ENCODE measurements at regions not wholly inside any gene's neighbourhood (a gene's known extent, or its start where the extent isn't known, plus 50 kb on each side); places are given as distances from the start of the nearest gene placed in this dataset.
"Not testable (repeated sequence)": the region's sequence is repeated elsewhere in the genome, so short reads cannot be mapped to it uniquely, and the experiment has no call there.

- H3K4me1 Mint-ChIP-seq, H3K27ac Mint-ChIP-seq, H3K27me3 Mint-ChIP-seq, H3K4me3 Mint-ChIP-seq, H3K36me3 Mint-ChIP-seq, H3K9me3 Mint-ChIP-seq: not testable (repeated sequence)
Measured at GRCh38 chr9:40971773-40972172, 156.7 kb downstream of the FOXD4L6 start.

- not testable (repeated sequence) for H3K4me1 Mint-ChIP-seq
Measured at GRCh38 chr9:40970340-40970739, 158.1 kb downstream of the FOXD4L6 start.

GRCh38 chr9:40962461-40962860 lies 166.0 kb downstream of the FOXD4L6 start:
- not testable (repeated sequence) for H3K4me1 Mint-ChIP-seq, H3K27me3 Mint-ChIP-seq, H3K27ac Mint-ChIP-seq, H3K4me3 Mint-ChIP-seq, H3K9me3 Mint-ChIP-seq, H3K36me3 Mint-ChIP-seq

More at GRCh38 chr9:40970340-40970739, 158.1 kb downstream of the FOXD4L6 start:
- H3K36me3 Mint-ChIP-seq, H3K4me3 Mint-ChIP-seq, H3K27me3 Mint-ChIP-seq, H3K9me3 Mint-ChIP-seq, H3K27ac Mint-ChIP-seq: not testable (repeated sequence)

- H3K27ac Mint-ChIP-seq, H3K9me3 Mint-ChIP-seq, H3K27me3 Mint-ChIP-seq, H3K4me1 Mint-ChIP-seq, H3K4me3 Mint-ChIP-seq: not testable (repeated sequence)
- H3K36me3 Mint-ChIP-seq = peaks cover 15% of the 10 kb centered on the region
Measured at GRCh38 chr9:40951876-40952494, 176.5 kb downstream of the FOXD4L6 start.

- H3K4me1 Mint-ChIP-seq, H3K27me3 Mint-ChIP-seq, H3K27ac Mint-ChIP-seq, H3K4me3 Mint-ChIP-seq, H3K9me3 Mint-ChIP-seq, H3K36me3 Mint-ChIP-seq: not testable (repeated sequence)
Measured at GRCh38 chr9:40946228-40946627, 182.3 kb downstream of the FOXD4L6 start.

- H3K36me3 Mint-ChIP-seq, H3K4me1 Mint-ChIP-seq, H3K27ac Mint-ChIP-seq, H3K27me3 Mint-ChIP-seq, H3K4me3 Mint-ChIP-seq, H3K9me3 Mint-ChIP-seq: not testable (repeated sequence)
Measured at GRCh38 chr9:40942730-40943129, 185.8 kb downstream of the FOXD4L6 start.

GRCh38 chr9:40939888-40940209 lies 188.6 kb downstream of the FOXD4L6 start:
- H3K27ac Mint-ChIP-seq, H3K27me3 Mint-ChIP-seq, H3K4me3 Mint-ChIP-seq, H3K9me3 Mint-ChIP-seq, H3K4me1 Mint-ChIP-seq, H3K36me3 Mint-ChIP-seq: not testable (repeated sequence)

GRCh38 chr9:40939201-40939887 lies 189.1 kb downstream of the FOXD4L6 start:
- H3K36me3 Mint-ChIP-seq, H3K4me1 Mint-ChIP-seq, H3K27me3 Mint-ChIP-seq, H3K4me3 Mint-ChIP-seq, H3K9me3 Mint-ChIP-seq, H3K27ac Mint-ChIP-seq: not testable (repeated sequence)

- Mint-ChIP-seq H3K4me3 (no peak overlapping the region), H3K4me1 (no peaks in the 10 kb centered on the region), H3K36me3 (peaks cover 8% of the 10 kb centered on the region), H3K9me3 (peaks cover 8% of the 10 kb centered on the region), H3K27ac (no peak overlapping the region), H3K27me3 (no peaks in the 10 kb centered on the region)
Measured at GRCh38 chr9:40935336-40935735, 193.1 kb downstream of the FOXD4L6 start.

GRCh38 chr9:40934480-40934879 lies 194.0 kb downstream of the FOXD4L6 start:
- H3K27ac Mint-ChIP-seq, H3K4me3 Mint-ChIP-seq, H3K9me3 Mint-ChIP-seq, H3K36me3 Mint-ChIP-seq, H3K4me1 Mint-ChIP-seq, H3K27me3 Mint-ChIP-seq: not testable (repeated sequence)

GRCh38 chr9:40930426-40930825 lies 198.1 kb downstream of the FOXD4L6 start:
- not testable (repeated sequence) for H3K27me3 Mint-ChIP-seq, H3K9me3 Mint-ChIP-seq, H3K4me1 Mint-ChIP-seq, H3K36me3 Mint-ChIP-seq, H3K27ac Mint-ChIP-seq, H3K4me3 Mint-ChIP-seq

- H3K4me1 Mint-ChIP-seq, H3K36me3 Mint-ChIP-seq, H3K27ac Mint-ChIP-seq, H3K9me3 Mint-ChIP-seq, H3K4me3 Mint-ChIP-seq, H3K27me3 Mint-ChIP-seq: not testable (repeated sequence)
Measured at GRCh38 chr9:40929488-40929845, 199.0 kb downstream of the FOXD4L6 start.

GRCh38 chr9:40928803-40929487 lies 199.5 kb downstream of the FOXD4L6 start:
- H3K4me3 Mint-ChIP-seq = no peak overlapping the region
- peaks cover 2% of the 10 kb centered on the region for H3K9me3 Mint-ChIP-seq
- peaks cover 4% of the 10 kb centered on the region for H3K36me3 Mint-ChIP-seq
- H3K4me1 Mint-ChIP-seq = no peaks in the 10 kb centered on the region
- no peaks in the 10 kb centered on the region for H3K27me3 Mint-ChIP-seq
- no peak overlapping the region for H3K27ac Mint-ChIP-seq

GRCh38 chr9:40927851-40928802 lies 200.4 kb downstream of the FOXD4L6 start:
- Mint-ChIP-seq H3K9me3 (peaks cover 10% of the 10 kb centered on the region), H3K4me1 (no peaks in the 10 kb centered on the region), H3K27me3 (no peaks in the 10 kb centered on the region), H3K27ac (no peak overlapping the region), H3K36me3 (peaks cover 2% of the 10 kb centered on the region), H3K4me3 (no peak overlapping the region)

- Mint-ChIP-seq H3K27ac (no peak overlapping the region), H3K4me3 (no peak overlapping the region), H3K4me1 (no peaks in the 10 kb centered on the region), H3K27me3 (no peaks in the 10 kb centered on the region), H3K36me3 (peaks cover 1% of the 10 kb centered on the region), H3K9me3 (peaks cover 13% of the 10 kb centered on the region)
Measured at GRCh38 chr9:40927260-40927631, 201.2 kb downstream of the FOXD4L6 start.
